ENCODE measurements at regions not wholly inside any gene's neighbourhood (a gene's known extent, or its start where the extent isn't known, plus 50 kb on each side); places are given as distances from the start of the nearest gene placed in this dataset.

DNA sequence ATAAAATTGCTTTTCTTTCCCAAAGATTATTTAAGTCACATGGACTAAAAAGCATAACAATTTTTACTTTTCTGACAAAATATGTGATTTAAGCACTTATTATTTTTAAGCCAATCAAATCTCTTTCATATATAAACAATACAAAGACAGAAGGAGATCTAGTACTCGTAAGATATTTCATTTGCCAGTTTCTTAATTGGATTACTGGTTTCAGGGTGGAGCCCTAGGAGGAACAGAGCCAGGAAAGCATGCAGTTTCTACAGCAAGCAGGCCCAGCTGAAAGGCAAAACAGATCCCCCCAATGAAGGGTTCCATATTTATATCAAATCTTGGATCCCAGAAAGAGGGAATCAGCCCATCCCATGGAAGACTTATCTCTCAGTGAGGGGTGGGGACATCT, 177.0 kb downstream of the KIF18A start (continued):
- TF ChIP-seq CBX5 (IDR thresholded peaks at IDR 0.05; ENCODE audit: low read depth, low read length) (no peak), JUND (IDR thresholded peaks at IDR 0.05; ENCODE audit: low read length) (no peak)
- TF ChIP-seq, protein P1, sequence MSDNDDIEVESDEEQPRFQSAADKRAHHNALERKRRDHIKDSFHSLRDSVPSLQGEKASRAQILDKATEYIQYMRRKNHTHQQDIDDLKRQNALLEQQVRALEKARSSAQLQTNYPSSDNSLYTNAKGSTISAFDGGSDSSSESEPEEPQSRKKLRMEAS (IDR thresholded peaks at IDR 0.05): no peak
